ENCODE measurements at regions not wholly inside any gene's neighbourhood (a gene's known extent, or its start where the extent isn't known, plus 50 kb on each side); places are given as distances from the start of the nearest gene placed in this dataset.
"Not testable (repeated sequence)": the region's sequence is repeated elsewhere in the genome, so short reads cannot be mapped to it uniquely, and the experiment has no call there.

DNA sequence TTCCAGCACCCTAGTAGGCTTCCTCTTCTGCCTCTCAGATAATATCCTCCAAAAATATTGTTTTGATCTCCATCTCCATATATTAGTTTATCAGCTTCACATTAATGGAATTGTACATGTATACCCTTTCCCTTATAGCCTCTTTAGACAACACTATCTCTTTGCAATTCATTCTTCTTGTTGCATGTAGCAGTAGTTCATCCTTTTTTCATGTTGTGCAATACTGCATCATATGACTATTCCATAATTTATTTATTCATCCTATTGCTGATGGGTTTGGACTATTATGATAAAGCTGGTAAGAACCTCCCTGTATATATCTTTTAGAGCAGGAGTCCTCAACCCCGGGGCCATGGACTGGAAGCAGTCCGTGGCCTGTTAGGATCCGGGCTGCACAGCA is 148.2 kb upstream of the FAT1 start:
- H3K4me3 Mint-ChIP-seq, result no peak overlapping the region

DNA sequence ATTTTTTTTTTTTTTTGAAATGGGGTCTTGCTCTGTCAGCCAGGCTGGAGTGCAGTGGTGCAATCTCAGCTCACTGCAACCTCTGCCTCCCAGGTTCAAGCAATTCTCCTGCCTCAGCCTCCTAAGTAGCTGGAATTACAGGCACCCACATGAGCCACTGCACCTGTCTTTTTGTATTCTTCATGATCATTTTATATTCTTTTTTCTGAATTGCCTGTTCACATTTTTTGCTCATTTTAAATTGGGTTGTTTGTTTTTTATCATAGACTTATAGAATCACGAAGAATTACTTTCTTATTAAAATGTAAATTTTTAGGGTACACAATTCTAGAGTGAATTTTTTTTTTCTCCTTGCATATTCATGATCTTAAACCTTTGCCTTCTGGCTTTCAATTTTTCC is 149.4 kb upstream of the FAT1 start:
- intact Hi-C loops (cut with micrococcal nuclease); H3K36me3 Mint-ChIP-seq (ENCODE audit: low read depth); H3K27me3 Mint-ChIP-seq; H3K4me3 Mint-ChIP-seq; DNase-seq; POLR2A ChIA-PET; H3K27ac Mint-ChIP-seq; CTCF ChIA-PET; H3K4me1 Mint-ChIP-seq; H3K9me3 Mint-ChIP-seq; ATAC-seq (ENCODE audit: low read depth): not testable (repeated sequence)

More for the DNA sequence above, 148.2 kb upstream of the FAT1 start:
- Mint-ChIP-seq H3K9me3 (peaks cover 4% of the 10 kb centered on the region), H3K4me1 (no peaks in the 10 kb centered on the region), H3K27me3 (no peaks in the 10 kb centered on the region), H3K27ac (no peak overlapping the region), H3K36me3 (ENCODE audit: low read depth) (no peaks in the 10 kb centered on the region)
- ChIA-PET CTCF (no interaction called here), POLR2A (no interaction called here)
- no peak for ATAC-seq (ENCODE audit: low read depth)
- no peak for DNase-seq
- intact Hi-C loops (cut with micrococcal nuclease), result no loop called here
- TF ChIP-seq, protein P1, sequence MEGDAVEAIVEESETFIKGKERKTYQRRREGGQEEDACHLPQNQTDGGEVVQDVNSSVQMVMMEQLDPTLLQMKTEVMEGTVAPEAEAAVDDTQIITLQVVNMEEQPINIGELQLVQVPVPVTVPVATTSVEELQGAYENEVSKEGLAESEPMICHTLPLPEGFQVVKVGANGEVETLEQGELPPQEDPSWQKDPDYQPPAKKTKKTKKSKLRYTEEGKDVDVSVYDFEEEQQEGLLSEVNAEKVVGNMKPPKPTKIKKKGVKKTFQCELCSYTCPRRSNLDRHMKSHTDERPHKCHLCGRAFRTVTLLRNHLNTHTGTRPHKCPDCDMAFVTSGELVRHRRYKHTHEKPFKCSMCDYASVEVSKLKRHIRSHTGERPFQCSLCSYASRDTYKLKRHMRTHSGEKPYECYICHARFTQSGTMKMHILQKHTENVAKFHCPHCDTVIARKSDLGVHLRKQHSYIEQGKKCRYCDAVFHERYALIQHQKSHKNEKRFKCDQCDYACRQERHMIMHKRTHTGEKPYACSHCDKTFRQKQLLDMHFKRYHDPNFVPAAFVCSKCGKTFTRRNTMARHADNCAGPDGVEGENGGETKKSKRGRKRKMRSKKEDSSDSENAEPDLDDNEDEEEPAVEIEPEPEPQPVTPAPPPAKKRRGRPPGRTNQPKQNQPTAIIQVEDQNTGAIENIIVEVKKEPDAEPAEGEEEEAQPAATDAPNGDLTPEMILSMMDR (IDR thresholded peaks at IDR 0.05), result no peak

DNA sequence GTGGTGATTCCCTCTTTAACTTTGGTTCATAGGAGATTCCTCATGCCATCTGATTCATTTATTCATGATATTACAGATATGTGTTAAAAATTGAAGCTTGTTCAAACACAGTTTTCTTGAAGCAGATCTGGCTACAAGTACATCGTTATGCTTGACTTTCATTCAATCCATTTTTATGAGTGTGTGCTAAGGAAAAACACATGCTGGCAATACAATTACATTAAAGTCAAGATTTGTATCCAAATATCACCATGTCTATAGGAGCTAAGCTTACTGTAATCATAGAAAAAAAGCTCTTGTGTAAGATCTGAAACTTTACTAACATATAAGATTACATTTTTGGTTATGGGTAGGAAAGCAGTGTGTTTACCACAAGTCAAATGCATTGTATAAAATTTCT is 151.8 kb upstream of the FAT1 start:
- Mint-ChIP-seq H3K4me1 (no peaks in the 10 kb centered on the region), H3K27me3 (no peaks in the 10 kb centered on the region), H3K9me3 (peaks cover 5% of the 10 kb centered on the region), H3K36me3 (ENCODE audit: low read depth) (no peaks in the 10 kb centered on the region), H3K27ac (no peak overlapping the region), H3K4me3 (no peak overlapping the region)
- intact Hi-C loops (cut with micrococcal nuclease), result no loop called here
- TF ChIP-seq, protein P1 (IDR thresholded peaks at IDR 0.05), result no peak
- ChIA-PET CTCF (no interaction called here), POLR2A (no interaction called here)
- ATAC-seq (ENCODE audit: low read depth), result no peak
- DNase-seq, result no peak

DNA sequence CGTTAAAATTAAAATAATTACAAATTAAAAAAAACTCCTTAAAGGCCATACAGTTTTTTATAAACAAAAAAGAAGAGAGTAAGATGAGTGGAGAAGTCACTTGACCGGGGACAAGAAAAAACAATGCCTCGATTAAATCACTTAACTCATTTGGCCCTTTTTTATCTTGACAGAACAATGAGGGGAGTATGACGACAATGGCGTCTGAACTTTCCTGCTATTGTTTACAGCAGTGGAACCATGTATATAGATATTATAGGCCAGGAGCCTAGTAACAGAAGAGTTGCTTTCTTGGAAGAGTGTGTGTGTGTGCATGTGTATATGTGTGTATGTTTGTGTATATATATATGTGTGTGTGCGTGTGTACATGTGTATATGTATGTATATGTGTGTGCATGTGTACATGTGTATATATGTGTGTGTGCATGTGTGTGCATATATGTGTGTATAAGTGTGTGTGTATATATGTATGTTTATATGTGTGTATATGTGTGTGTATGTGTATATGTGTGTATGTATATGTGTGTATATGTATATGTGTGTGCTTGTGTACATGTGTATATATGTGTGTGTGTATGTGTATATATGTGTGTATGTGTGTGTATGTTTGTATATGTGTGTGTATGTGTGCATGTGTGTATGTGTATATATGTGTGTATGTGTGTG is 153.4 kb upstream of the FAT1 start:
- ATAC-seq (ENCODE audit: low read depth), result no peak
- intact Hi-C loops (cut with micrococcal nuclease), result no loop called here
- POLR2A ChIA-PET, result no interaction called here
- Mint-ChIP-seq H3K9me3 (peaks cover 2% of the 10 kb centered on the region), H3K27ac (no peak overlapping the region), H3K4me3 (no peak overlapping the region), H3K36me3 (ENCODE audit: low read depth) (no peaks in the 10 kb centered on the region), H3K4me1 (no peaks in the 10 kb centered on the region), H3K27me3 (no peaks in the 10 kb centered on the region)
- no peak for DNase-seq
- TF ChIP-seq, protein P1 (IDR thresholded peaks at IDR 0.05), result no peak
- CTCF ChIA-PET, result no interaction called here

DNA sequence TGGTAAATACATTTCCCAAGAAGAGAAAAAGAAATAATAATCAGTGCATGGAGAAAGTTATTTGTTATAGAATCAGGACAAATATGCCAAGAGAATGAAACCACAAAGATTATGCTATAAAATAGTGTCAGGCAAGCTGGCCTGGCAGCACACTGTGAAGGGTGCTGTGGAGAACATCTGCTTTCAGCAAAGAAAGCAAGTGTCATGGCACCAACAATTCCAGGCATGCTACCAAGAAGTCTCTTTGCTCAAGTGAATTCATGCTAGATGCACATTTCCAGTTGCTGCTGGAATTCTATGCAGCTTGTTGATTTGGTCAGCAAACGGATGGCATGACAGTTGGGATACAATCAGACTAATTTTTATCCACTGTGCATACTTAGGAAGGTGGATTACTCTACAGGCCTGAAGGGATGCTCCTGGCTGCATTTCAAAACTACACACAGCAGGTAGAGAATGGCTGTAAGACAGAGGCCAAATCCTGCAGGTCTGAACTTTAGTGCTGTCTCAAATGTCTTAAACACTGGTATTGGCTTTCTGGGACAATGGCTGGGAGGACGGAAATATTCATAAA is 154.6 kb upstream of the FAT1 start:
- POLR2A ChIA-PET, result no interaction called here
- CTCF ChIA-PET, result interaction anchor here (0.6 kb wide), 1 partner anchor 1311 kb away, joined by 3 read pairs; no protein-coding TSS in a partner anchor
- Mint-ChIP-seq H3K9me3 (peaks cover 2% of the 10 kb centered on the region), H3K36me3 (ENCODE audit: low read depth) (no peaks in the 10 kb centered on the region), H3K27me3 (no peaks in the 10 kb centered on the region), H3K4me3 (no peak overlapping the region), H3K27ac (no peak overlapping the region), H3K4me1 (no peaks in the 10 kb centered on the region)
- intact Hi-C loops (cut with micrococcal nuclease), result no loop called here
- no peak for ATAC-seq (ENCODE audit: low read depth)
- DNase-seq, result no peak
- TF ChIP-seq, protein P1 (IDR thresholded peaks at IDR 0.05), result no peak
